ENCODE measurements at regions not wholly inside any gene's neighbourhood (a gene's known extent, or its start where the extent isn't known, plus 50 kb on each side); places are given as distances from the start of the nearest gene placed in this dataset.

DNA sequence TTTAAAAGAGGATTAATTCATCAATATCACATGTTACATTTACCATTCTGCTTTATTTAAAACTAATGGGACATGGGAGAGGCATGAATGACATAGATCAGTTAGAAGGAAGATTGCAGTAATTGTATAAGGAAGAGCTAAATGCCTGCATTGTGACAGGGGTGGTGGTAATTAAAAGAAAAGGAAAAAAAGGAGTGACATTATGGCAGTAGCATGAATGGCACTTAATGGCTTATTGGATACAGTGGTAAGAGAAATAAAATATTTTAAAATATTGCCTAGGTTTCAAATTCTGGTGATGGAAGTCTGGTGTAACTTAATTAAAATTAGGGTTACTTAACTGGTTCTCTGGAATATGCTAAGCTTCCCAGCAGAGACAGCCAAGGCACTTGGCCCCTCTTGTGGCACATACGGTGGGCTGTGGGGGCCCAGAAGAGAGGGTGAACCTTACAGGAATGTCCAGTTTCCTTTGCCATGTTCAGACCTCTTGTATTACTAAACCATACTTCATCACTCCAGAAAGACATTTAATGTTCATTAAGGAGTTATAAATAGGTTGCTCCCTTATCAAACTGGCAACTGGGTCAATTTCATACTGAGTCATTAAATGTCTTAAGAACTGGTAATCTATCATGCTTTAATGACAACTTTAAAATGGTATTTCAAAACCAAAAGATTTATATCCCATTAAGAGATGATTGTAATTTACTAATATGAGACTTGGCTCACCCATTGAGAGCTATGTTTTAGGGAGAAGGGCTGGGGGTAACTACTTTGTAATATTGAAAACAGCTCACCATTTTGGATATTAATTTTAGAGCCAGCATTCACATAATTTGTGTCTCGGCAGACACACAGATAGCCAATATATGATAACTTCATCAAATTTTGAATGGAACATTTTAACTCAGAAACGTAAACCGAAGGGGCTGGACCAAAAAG, 798.9 kb upstream of the PIK3C3 start:
- H3K9me3 ChIP-seq = no peaks in the 10 kb centered on the region
- TF ChIP-seq, protein P1, sequence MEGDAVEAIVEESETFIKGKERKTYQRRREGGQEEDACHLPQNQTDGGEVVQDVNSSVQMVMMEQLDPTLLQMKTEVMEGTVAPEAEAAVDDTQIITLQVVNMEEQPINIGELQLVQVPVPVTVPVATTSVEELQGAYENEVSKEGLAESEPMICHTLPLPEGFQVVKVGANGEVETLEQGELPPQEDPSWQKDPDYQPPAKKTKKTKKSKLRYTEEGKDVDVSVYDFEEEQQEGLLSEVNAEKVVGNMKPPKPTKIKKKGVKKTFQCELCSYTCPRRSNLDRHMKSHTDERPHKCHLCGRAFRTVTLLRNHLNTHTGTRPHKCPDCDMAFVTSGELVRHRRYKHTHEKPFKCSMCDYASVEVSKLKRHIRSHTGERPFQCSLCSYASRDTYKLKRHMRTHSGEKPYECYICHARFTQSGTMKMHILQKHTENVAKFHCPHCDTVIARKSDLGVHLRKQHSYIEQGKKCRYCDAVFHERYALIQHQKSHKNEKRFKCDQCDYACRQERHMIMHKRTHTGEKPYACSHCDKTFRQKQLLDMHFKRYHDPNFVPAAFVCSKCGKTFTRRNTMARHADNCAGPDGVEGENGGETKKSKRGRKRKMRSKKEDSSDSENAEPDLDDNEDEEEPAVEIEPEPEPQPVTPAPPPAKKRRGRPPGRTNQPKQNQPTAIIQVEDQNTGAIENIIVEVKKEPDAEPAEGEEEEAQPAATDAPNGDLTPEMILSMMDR (IDR thresholded peaks at IDR 0.05) = no peak
- TF ChIP-seq POLR2A (IDR thresholded peaks at IDR 0.05) = no peak
- DNase-seq = no peak
- no peaks in the 10 kb centered on the region for H3K27me3 ChIP-seq
- no peaks in the 10 kb centered on the region for H3K4me1 ChIP-seq
- H3K36me3 ChIP-seq = no peaks in the 10 kb centered on the region
- H3K27ac ChIP-seq = no peak overlapping the region
- H3K4me3 ChIP-seq = no peak overlapping the region

DNA sequence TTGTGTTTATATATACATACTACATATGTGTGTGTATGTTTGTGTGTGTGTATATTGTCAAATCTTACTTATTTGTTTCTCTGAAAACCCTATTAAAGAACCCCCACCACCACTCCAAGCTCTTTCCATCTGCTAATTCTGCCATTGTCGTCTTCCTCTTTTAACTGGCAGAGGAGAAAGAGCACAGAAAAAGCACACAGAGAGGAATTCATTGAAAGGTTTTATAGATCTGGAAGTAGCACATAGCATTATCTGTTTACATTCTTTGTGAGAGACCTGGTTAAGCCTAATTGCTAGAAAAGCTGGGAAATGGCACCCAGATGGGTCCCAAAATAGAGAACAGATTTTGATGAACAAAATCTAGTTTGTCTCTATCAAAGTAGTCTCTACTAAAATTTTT, 800.0 kb upstream of the PIK3C3 start:
- no peaks in the 10 kb centered on the region for H3K4me1 ChIP-seq
- no peaks in the 10 kb centered on the region for H3K36me3 ChIP-seq
- no peak overlapping the region for H3K4me3 ChIP-seq
- no peak for TF ChIP-seq POLR2A (IDR thresholded peaks at IDR 0.05)
- TF ChIP-seq, protein P1 (IDR thresholded peaks at IDR 0.05) = no peak
- DNase-seq = no peak
- no peak overlapping the region for H3K27ac ChIP-seq
- no peaks in the 10 kb centered on the region for H3K9me3 ChIP-seq
- H3K27me3 ChIP-seq = no peaks in the 10 kb centered on the region

DNA sequence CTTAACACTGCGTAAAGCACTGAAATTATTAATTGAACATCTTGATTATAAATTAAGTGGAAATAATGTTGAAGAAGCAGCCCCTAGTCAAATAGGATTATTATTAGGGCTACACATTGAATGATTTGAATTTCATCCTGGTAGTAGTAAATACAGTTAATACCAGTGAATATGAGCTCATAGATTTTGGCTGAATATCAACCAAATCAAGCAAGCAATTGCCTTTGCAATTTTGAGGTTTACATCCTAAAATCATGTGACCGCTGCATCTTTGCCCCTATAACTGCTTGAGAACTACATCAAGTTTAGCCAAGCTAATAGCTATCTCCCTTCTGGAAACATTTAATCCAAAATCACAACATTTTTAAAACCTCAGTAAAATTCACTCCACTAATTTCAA, 801.2 kb upstream of the PIK3C3 start:
- Histone ChIP-seq H3K27me3 (no peaks in the 10 kb centered on the region), H3K36me3 (no peaks in the 10 kb centered on the region), H3K4me3 (no peak overlapping the region), H3K27ac (no peak overlapping the region), H3K4me1 (no peaks in the 10 kb centered on the region), H3K9me3 (no peaks in the 10 kb centered on the region)
- TF ChIP-seq, protein P1 (IDR thresholded peaks at IDR 0.05) = no peak
- no peak for TF ChIP-seq POLR2A (IDR thresholded peaks at IDR 0.05)
- no peak for DNase-seq

DNA sequence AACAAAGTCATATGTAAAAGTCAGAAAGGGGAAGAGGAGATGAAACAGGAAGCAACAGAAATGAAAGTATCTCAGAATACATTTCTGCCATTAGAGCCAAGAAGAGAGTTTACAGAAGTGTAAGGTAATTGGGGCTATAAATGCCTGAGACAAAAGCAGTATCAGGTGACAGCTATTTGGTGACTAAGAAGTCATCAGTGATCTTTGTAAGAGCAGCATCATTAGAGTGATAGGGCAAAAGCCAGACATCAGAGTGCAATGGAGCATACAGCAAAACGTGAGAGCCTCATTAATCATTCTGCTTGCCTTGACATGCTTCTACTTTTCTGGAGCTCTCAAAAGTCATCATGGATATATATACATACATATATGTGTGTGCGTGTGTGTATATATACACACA, 804.7 kb upstream of the PIK3C3 start:
- H3K36me3 ChIP-seq = no peaks in the 10 kb centered on the region
- no peak for TF ChIP-seq POLR2A (IDR thresholded peaks at IDR 0.05)
- TF ChIP-seq, protein P1 (IDR thresholded peaks at IDR 0.05) = no peak
- no peak overlapping the region for H3K4me3 ChIP-seq
- no peaks in the 10 kb centered on the region for H3K4me1 ChIP-seq
- no peaks in the 10 kb centered on the region for H3K9me3 ChIP-seq
- no peak for DNase-seq
- H3K27ac ChIP-seq = no peak overlapping the region
- H3K27me3 ChIP-seq = no peaks in the 10 kb centered on the region

DNA sequence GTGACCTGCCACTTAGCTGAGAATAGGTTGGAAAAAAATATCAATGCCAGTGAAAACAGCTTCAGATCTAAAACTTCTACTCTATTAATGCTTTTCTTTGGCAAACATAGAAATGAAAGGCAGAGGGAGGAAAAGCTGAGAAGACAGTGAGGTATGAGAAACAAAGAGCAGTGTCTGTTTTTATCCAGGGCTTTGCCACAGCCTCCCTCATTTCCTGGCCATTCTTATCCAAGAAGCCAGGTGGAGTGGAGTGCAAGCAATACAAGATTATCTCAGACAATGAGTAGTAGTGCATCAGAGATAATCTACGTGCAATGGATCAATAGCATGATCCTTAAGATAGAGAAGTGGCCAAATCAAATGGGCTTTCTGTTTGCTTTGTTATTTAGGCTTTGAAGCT, 808.7 kb upstream of the PIK3C3 start:
- H3K4me3 ChIP-seq = no peak overlapping the region
- no peaks in the 10 kb centered on the region for H3K9me3 ChIP-seq
- no peak for TF ChIP-seq POLR2A (IDR thresholded peaks at IDR 0.05)
- TF ChIP-seq, protein P1 (IDR thresholded peaks at IDR 0.05) = no peak
- H3K4me1 ChIP-seq = no peaks in the 10 kb centered on the region
- H3K36me3 ChIP-seq = no peaks in the 10 kb centered on the region
- no peak overlapping the region for H3K27ac ChIP-seq
- no peak for DNase-seq
- H3K27me3 ChIP-seq = no peaks in the 10 kb centered on the region

All from Peyer's patch (tissue), 4 donors.